Sigmoid colon (tissue), 6 donors: ENCODE measurements at regions not wholly inside any gene's neighbourhood (a gene's known extent, or its start where the extent isn't known, plus 50 kb on each side); places are given as distances from the start of the nearest gene placed in this dataset.

ENCODE experiments used
- DNase-seq: peaks from one replicate; pipeline ENCODE4 v3.0.0-alpha.2; 2019
- H3K27ac ChIP-seq, 4 donors: fragments of 200-600 bp; sonication (generic); one replicate each; pipeline ENCODE4 v1.5.1; 2016 to 2019; ENCODE audit warnings: mild to moderate bottlenecking in 1 of 4
- H3K27me3 ChIP-seq, 3 donors: fragments of 200-600 bp; sonication (generic); one replicate each; pipeline ENCODE4 v1.5.1; 2019; ENCODE audit warnings: mild to moderate bottlenecking in 1 of 3
- H3K36me3 ChIP-seq, 4 donors: fragments of 200-600 bp; sonication (generic); one replicate each; pipeline ENCODE4 v1.5.1; 2016 to 2019
- H3K4me1 ChIP-seq, 4 donors: fragments of 200-600 bp; sonication (generic); one replicate each; pipeline ENCODE4 v1.5.1; 2017 to 2019
- H3K4me3 ChIP-seq, 4 donors: fragments of 200-600 bp; sonication (generic); one replicate each; pipeline ENCODE4 v1.5.1; 2017 to 2019; ENCODE audit warnings: mild to moderate bottlenecking in 2 of 4, moderate library complexity in 1 of 4
- H3K9me3 ChIP-seq, 4 donors: fragments of 200-600 bp in 3 of 4; sonication (generic) in 3 of 4; one replicate each; pipeline versions ENCODE4 v1.5.1 to v1.6.1; 2013 to 2019
- CTCF ChIP-seq, 4 experiments: fragments of 450-650 bp in 3 of 4; fragments of 200-600 bp in 1 of 4; IDR thresholded peaks; one replicate each; pipeline ENCODE4 v1.5.1; 2016 to 2019; ENCODE audit warnings: antibody characterized with exemption in 4 of 4, mild to moderate bottlenecking in 3 of 4, moderate library complexity in 2 of 4
- EP300 ChIP-seq, 4 donors: sonication (generic); formaldehyde crosslinking; IDR thresholded peaks; one replicate each; pipeline ENCODE4 v1.6.1; 2017; ENCODE audit warnings: antibody characterized with exemption in 4 of 4
- POLR2A ChIP-seq, 2 donors: fragments of 450-650 bp; IDR thresholded peaks; one replicate each; pipeline ENCODE4 v1.6.1; 2016; ENCODE audit warnings: antibody characterized with exemption in 2 of 2, mild to moderate bottlenecking in 2 of 2, moderate library complexity in 2 of 2
- POLR2AphosphoS5 ChIP-seq, 4 donors: sonication (generic); formaldehyde crosslinking; IDR thresholded peaks; one replicate each; pipeline ENCODE4 v1.6.1; 2017; ENCODE audit warnings: antibody characterized with exemption in 4 of 4
- WGBS, 2 donors: extraction: QIAGEN DNeasy Blood & Tissue Kit; methylation state at CpG; one replicate each; pipeline ENCODE4 v1.1.7; 2013; 5-methylcytosine and 5-hydroxymethylcytosine counted together
- intact Hi-C: fragments of 100-400 bp; cut with DNase I; formaldehyde crosslinking; loops from one replicate; pipeline ENCODE4 v1.15.1; 2023
- donor health status: healthy with polysubstance abuse.
- donor health status: healthy.

DNA sequence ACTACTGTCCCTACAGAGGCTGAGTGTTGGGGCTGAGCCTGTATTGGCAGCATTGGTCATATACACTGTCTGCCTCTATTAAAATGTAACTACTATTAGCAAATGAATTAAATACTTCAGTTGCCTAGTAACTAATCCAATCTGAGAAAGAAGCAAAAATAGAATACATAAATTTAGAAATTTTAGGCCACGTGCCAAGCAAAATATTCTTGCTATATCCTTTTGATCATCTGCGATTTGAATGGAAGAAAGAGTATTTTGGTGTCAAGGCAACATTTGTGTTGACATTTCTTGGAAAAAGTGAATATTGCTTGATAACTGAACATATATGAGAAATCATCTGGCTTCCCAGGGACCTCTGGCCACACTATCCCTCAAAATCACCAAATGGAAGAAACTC is 148.2 kb upstream of the TOPAZ1 start:
- peaks cover 0 to 5% (median 0%) of the 10 kb centered on the region in 3 donors for H3K27me3 ChIP-seq
- intact Hi-C loops = no loop called here
- H3K4me3 ChIP-seq = no peak overlapping the region
- H3K27ac ChIP-seq = no peak overlapping the region
- no peak for TF ChIP-seq CTCF (IDR thresholded peaks at IDR 0.05)
- TF ChIP-seq POLR2AphosphoS5 (IDR thresholded peaks at IDR 0.05) = no peak
- no peak for TF ChIP-seq EP300 (IDR thresholded peaks at IDR 0.05)
- no peak for TF ChIP-seq POLR2A (IDR thresholded peaks at IDR 0.05)
- DNase-seq = no peak
- no peaks in the 10 kb centered on the region for H3K36me3 ChIP-seq
- no peaks in the 10 kb centered on the region for H3K9me3 ChIP-seq
- no peaks in the 10 kb centered on the region for H3K4me1 ChIP-seq
- WGBS, 2 donors = 91% methylated on average over 2 of the region's 2 CpGs

DNA sequence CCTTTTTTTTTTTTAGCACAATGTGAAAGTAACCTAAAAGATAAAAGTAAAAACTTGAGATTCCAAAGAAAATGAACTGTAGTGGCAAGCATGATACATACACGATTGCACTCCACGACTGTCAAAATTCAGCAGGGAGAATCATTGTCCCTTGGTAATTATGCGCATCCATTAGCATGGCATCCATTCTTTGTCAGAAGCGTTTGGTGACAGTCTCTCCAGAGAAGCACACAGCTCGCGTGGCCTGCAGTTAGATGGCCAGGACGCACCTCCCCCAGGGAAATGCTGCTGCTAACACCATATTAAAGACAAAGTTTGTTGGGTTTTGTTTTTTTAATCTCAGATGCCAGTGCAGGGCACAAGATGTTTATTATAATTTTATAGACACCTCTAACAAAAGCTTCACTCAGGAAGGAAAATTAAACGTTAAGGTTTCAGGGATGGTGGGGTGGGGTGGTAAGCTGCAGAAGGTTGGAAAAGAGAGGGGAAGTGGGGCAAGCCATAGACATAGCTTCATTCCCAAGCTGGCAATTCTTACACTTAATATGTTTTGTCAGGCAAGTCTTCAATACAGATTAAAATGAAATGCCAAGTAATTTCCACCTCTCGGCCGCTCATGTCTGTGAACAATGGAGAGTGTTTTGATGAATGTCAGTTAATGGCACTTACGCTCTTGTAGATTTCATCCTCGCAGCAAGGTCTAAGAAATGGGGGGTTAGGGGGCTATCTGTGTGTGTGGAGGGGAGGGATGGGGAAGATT is 142.8 kb upstream of the TOPAZ1 start:
- intact Hi-C loops = no loop called here
- Histone ChIP-seq H3K4me1 (no peaks in the 10 kb centered on the region), H3K27ac (no peak overlapping the region), H3K27me3 (peaks cover 0 to 15% (median 0%) of the 10 kb centered on the region in 3 donors), H3K36me3 (no peaks in the 10 kb centered on the region), H3K9me3 (no peaks in the 10 kb centered on the region), H3K4me3 (no peak overlapping the region)
- DNase-seq = no peak
- 80 to 85% methylated on average over 12 of the region's 12 CpGs for WGBS, 2 donors
- TF ChIP-seq EP300 (IDR thresholded peaks at IDR 0.05) (no peak), POLR2A (IDR thresholded peaks at IDR 0.05) (no peak), POLR2AphosphoS5 (IDR thresholded peaks at IDR 0.05) (no peak), CTCF (IDR thresholded peaks at IDR 0.05) (no peak)

DNA sequence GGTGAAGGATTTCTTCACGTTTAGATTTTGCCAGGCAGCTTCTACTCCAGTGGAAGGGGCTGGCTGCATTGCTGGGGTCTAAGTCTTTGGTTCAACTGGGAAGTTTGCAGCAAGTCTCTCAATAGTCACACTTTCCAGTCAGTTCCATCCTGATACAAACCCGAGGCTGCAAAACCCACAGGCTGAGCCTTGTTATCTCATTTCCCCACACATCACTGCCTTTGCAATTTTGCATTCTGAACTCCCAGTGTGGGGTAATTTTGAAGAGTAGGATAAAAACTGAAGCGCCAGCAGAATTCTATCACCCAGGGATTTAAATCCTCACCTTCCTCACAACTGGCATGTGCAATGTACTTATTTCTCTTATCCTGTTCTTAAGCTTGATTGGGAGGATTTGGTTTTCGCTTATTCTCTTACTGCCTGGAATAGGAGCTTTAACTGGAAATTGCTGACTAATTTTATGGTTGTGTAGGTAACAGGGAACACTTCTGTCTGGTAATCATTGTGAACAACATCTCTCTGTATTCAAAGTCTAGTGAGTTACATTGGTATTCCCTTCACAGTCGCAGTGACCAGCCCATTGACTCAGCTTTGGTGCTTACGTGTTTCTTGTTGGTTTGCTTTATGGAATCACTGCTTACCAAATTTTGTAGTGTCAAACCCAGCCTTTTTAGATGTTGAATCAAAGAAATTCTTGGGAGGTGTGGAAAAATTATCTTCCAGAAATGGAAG is 142.0 kb upstream of the TOPAZ1 start:
- Histone ChIP-seq H3K9me3 (no peaks in the 10 kb centered on the region), H3K36me3 (no peaks in the 10 kb centered on the region), H3K4me1 (no peaks in the 10 kb centered on the region), H3K27me3 (peaks cover 0 to 15% (median 0%) of the 10 kb centered on the region in 3 donors), H3K27ac (no peak overlapping the region), H3K4me3 (no peak overlapping the region)
- 75 to 79% methylated on average over 6 of the region's 6 CpGs for WGBS, 2 donors
- no peak for DNase-seq
- TF ChIP-seq POLR2A (IDR thresholded peaks at IDR 0.05) (no peak), EP300 (IDR thresholded peaks at IDR 0.05) (no peak), POLR2AphosphoS5 (IDR thresholded peaks at IDR 0.05) (no peak), CTCF (IDR thresholded peaks at IDR 0.05) (no peak)
- intact Hi-C loops = no loop called here

DNA sequence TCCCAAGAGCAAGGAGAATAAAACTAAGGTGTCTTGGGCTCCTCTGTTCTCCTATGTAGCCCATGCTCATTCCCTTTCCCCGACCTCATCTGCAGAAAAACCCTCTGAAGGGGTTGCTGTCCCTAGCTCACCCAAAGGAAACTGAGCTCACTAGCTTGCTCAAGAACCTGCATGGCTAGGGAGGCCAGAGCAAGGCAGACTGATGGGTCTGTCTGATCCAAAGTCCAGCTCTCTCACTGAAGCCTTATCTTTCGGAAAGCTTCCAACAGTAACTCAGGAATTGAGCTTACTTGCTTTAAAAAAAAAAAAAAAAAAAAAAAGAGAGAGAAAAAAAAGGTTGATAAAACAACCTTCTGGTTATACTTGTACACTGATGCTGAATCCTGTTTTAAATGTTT is 141.4 kb upstream of the TOPAZ1 start:
- Histone ChIP-seq H3K27ac (no peak overlapping the region), H3K4me3 (no peak overlapping the region), H3K9me3 (no peaks in the 10 kb centered on the region), H3K27me3 (peaks cover 0 to 15% (median 0%) of the 10 kb centered on the region in 3 donors), H3K36me3 (no peaks in the 10 kb centered on the region), H3K4me1 (no peaks in the 10 kb centered on the region)
- intact Hi-C loops = no loop called here
- WGBS, 2 donors = 53 to 71% methylated on average over 2 of the region's 2 CpGs
- no peak for DNase-seq
- TF ChIP-seq POLR2AphosphoS5 (IDR thresholded peaks at IDR 0.05) = no peak
- TF ChIP-seq POLR2A (IDR thresholded peaks at IDR 0.05) = no peak
- TF ChIP-seq CTCF (IDR thresholded peaks at IDR 0.05) = no peak
- no peak for TF ChIP-seq EP300 (IDR thresholded peaks at IDR 0.05)
